DOHH2 (cell line): ENCODE measurements at regions not wholly inside any gene's neighbourhood (a gene's known extent, or its start where the extent isn't known, plus 50 kb on each side); places are given as distances from the start of the nearest gene placed in this dataset.

Experiments used
- EZH2phosphoT487 ChIP-seq: fragments of 200-600 bp; sonication (generic); IDR thresholded peaks from 2 replicates; pipeline ENCODE4 v1.6.1; 2017; ENCODE audit warnings: borderline replicate concordance, mild to moderate bottlenecking, antibody characterized with exemption, low read length, moderate library complexity, mixed read lengths
- TF ChIP-seq, protein P1 (sequence below): fragments of 200-600 bp; sonication (generic); IDR thresholded peaks from one replicate; pipeline ENCODE4 v1.5.1; 2014; ENCODE audit warnings: antibody characterized with exemption, mild to moderate bottlenecking, low read depth, low read length; ENCODE audit not compliant: poor library complexity, severe bottlenecking

GRCh38 chr5:3353561-3353960 lies 242.1 kb upstream of the IRX1 start:
- TF ChIP-seq, protein P1, sequence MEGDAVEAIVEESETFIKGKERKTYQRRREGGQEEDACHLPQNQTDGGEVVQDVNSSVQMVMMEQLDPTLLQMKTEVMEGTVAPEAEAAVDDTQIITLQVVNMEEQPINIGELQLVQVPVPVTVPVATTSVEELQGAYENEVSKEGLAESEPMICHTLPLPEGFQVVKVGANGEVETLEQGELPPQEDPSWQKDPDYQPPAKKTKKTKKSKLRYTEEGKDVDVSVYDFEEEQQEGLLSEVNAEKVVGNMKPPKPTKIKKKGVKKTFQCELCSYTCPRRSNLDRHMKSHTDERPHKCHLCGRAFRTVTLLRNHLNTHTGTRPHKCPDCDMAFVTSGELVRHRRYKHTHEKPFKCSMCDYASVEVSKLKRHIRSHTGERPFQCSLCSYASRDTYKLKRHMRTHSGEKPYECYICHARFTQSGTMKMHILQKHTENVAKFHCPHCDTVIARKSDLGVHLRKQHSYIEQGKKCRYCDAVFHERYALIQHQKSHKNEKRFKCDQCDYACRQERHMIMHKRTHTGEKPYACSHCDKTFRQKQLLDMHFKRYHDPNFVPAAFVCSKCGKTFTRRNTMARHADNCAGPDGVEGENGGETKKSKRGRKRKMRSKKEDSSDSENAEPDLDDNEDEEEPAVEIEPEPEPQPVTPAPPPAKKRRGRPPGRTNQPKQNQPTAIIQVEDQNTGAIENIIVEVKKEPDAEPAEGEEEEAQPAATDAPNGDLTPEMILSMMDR = no peak
- no peak for TF ChIP-seq EZH2phosphoT487
